ENCODE measurements at regions not wholly inside any gene's neighbourhood (a gene's known extent, or its start where the extent isn't known, plus 50 kb on each side); places are given as distances from the start of the nearest gene placed in this dataset.
"Not testable (repeated sequence)": the region's sequence is repeated elsewhere in the genome, so short reads cannot be mapped to it uniquely, and the experiment has no call there.

- intact Hi-C loops (cut with DNase I): no loop called here
- DNase-seq: no peak
Observed at GRCh38 chr16:79969458-79969857, 368.9 kb upstream of the MAF start.

- DNase-seq: no peak
- intact Hi-C loops (cut with DNase I): no loop called here
Observed at GRCh38 chr16:79966226-79966625, 365.7 kb upstream of the MAF start.

- intact Hi-C loops (cut with DNase I): no loop called here
- DNase-seq: no peak
Observed at GRCh38 chr16:79965718-79966117, 365.2 kb upstream of the MAF start.

GRCh38 chr16:79964104-79964503 is 363.6 kb upstream of the MAF start:
- intact Hi-C loops (cut with DNase I): no loop called here

GRCh38 chr16:79962962-79963361 is 362.4 kb upstream of the MAF start:
- intact Hi-C loops (cut with DNase I): no loop called here
- DNase-seq: no peak

More at GRCh38 chr16:79964104-79964503, 363.6 kb upstream of the MAF start:
- DNase-seq: no peak

GRCh38 chr16:79959226-79959625 is 358.7 kb upstream of the MAF start:
- intact Hi-C loops (cut with DNase I): no loop called here
- DNase-seq: no peak

GRCh38 chr16:79954921-79955705 is 354.6 kb upstream of the MAF start:
- DNase-seq: no peak
- intact Hi-C loops (cut with DNase I): no loop called here

- intact Hi-C loops (cut with DNase I): no loop called here
- DNase-seq: no peak
Observed at GRCh38 chr16:79950932-79951719, 350.6 kb upstream of the MAF start.

- intact Hi-C loops (cut with DNase I): no loop called here
- DNase-seq: no peak
Observed at GRCh38 chr16:79949417-79949816, 348.9 kb upstream of the MAF start.

- intact Hi-C loops (cut with DNase I): no loop called here
- DNase-seq: no peak
Observed at GRCh38 chr16:79947771-79948170, 347.2 kb upstream of the MAF start.

- no peak for DNase-seq
- intact Hi-C loops (cut with DNase I): no loop called here
Observed at GRCh38 chr16:79946252-79946651, 345.7 kb upstream of the MAF start.

GRCh38 chr16:79943736-79944135 is 343.2 kb upstream of the MAF start:
- intact Hi-C loops (cut with DNase I): no loop called here
- no peak for DNase-seq

GRCh38 chr16:79938575-79938974 is 338.0 kb upstream of the MAF start:
- intact Hi-C loops (cut with DNase I): no loop called here
- DNase-seq: no peak

- DNase-seq; intact Hi-C loops (cut with DNase I): not testable (repeated sequence)
Observed at GRCh38 chr16:79937671-79938070, 337.1 kb upstream of the MAF start.

- intact Hi-C loops (cut with DNase I): no loop called here
- DNase-seq: no peak
Observed at GRCh38 chr16:79933603-79934002, 333.1 kb upstream of the MAF start.

GRCh38 chr16:79932572-79932971 is 332.0 kb upstream of the MAF start:
- intact Hi-C loops (cut with DNase I): no loop called here
- no peak for DNase-seq

- intact Hi-C loops (cut with DNase I): no loop called here
- DNase-seq: no peak
Observed at GRCh38 chr16:79931721-79932120, 331.2 kb upstream of the MAF start.

- no peak for DNase-seq
- intact Hi-C loops (cut with DNase I): no loop called here
Observed at GRCh38 chr16:79929260-79929965, 328.9 kb upstream of the MAF start.

- intact Hi-C loops (cut with DNase I): no loop called here
Observed at GRCh38 chr16:79928142-79928873, 327.8 kb upstream of the MAF start.

GRCh38 chr16:79926451-79927205 is 326.1 kb upstream of the MAF start:
- intact Hi-C loops (cut with DNase I): no loop called here
- no peak for DNase-seq

More at GRCh38 chr16:79928142-79928873, 327.8 kb upstream of the MAF start:
- no peak for DNase-seq

All from posterior cingulate gyrus (tissue), 11 donors.